ENCODE measurements at regions not wholly inside any gene's neighbourhood (a gene's known extent, or its start where the extent isn't known, plus 50 kb on each side); places are given as distances from the start of the nearest gene placed in this dataset.

DNA sequence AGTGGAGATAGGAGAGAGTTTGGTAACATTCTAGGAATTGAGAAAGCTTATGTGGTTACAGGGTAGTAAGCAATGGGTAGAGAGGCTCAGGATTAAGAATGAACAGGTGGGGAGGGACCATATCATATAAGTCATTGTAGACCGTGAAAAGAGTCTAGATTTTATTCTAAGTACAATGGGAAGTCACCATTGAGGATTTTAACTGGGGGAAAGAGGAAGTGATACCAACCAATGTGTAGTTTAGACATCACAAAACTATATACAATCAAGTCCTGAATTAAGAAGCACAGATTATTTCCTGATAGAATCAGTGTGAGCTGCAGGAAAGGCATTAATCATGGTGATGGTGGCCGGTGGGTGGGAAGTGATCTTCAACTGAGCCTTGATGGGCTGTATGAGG lies 178.3 kb upstream of the ZIC3 start:
- no peaks in the 10 kb centered on the region for H3K9me3 Mint-ChIP-seq
- H3K27me3 Mint-ChIP-seq: no peaks in the 10 kb centered on the region
- H3K27ac Mint-ChIP-seq: no peak overlapping the region
- no peak for DNase-seq (ENCODE audit: extremely low spot score, unreplicated experiment)
- TF ChIP-seq, protein P1, sequence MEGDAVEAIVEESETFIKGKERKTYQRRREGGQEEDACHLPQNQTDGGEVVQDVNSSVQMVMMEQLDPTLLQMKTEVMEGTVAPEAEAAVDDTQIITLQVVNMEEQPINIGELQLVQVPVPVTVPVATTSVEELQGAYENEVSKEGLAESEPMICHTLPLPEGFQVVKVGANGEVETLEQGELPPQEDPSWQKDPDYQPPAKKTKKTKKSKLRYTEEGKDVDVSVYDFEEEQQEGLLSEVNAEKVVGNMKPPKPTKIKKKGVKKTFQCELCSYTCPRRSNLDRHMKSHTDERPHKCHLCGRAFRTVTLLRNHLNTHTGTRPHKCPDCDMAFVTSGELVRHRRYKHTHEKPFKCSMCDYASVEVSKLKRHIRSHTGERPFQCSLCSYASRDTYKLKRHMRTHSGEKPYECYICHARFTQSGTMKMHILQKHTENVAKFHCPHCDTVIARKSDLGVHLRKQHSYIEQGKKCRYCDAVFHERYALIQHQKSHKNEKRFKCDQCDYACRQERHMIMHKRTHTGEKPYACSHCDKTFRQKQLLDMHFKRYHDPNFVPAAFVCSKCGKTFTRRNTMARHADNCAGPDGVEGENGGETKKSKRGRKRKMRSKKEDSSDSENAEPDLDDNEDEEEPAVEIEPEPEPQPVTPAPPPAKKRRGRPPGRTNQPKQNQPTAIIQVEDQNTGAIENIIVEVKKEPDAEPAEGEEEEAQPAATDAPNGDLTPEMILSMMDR (conservative IDR thresholded peaks at IDR 0.05): no peak
- no peak overlapping the region for H3K4me3 Mint-ChIP-seq
- no peaks in the 10 kb centered on the region for H3K36me3 Mint-ChIP-seq
- H3K4me1 Mint-ChIP-seq (ENCODE audit: unreplicated experiment): no peaks in the 10 kb centered on the region

DNA sequence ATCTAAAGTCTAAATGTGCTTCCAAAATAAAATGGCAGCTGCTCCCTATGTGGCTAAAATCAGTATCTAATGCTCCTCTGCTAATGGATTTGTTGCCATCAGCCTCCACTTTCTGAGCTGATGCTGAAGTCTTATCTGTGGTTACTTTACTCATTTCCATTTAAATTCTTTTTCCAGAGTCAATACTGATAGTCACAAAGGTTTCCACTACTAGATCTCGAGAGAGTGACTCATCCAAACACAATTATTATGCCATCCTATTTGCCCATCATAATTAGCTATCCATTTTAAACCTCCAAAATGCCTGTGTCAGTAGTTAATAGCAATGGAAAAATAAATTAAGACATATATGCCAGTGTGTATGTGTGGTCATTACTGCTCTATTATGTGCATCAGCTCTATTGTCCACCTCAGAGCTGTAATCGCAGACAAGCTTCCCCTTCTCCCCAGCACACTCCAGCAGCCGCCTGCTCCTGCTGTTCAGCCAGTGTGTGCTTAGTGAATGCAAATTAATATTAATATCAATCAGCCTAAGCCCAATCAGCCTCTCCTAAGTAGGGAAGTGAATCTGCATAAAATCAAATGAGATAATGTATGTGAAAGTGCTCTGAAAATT lies 199.8 kb upstream of the ZIC3 start:
- no peak for DNase-seq (ENCODE audit: extremely low spot score, unreplicated experiment)
- TF ChIP-seq, protein P1 (conservative IDR thresholded peaks at IDR 0.05): no peak
- no peaks in the 10 kb centered on the region for H3K36me3 Mint-ChIP-seq
- no peak overlapping the region for H3K27ac Mint-ChIP-seq
- H3K4me1 Mint-ChIP-seq (ENCODE audit: unreplicated experiment): no peaks in the 10 kb centered on the region
- no peak overlapping the region for H3K4me3 Mint-ChIP-seq
- no peaks in the 10 kb centered on the region for H3K9me3 Mint-ChIP-seq
- H3K27me3 Mint-ChIP-seq: peaks cover 5% of the 10 kb centered on the region

DNA sequence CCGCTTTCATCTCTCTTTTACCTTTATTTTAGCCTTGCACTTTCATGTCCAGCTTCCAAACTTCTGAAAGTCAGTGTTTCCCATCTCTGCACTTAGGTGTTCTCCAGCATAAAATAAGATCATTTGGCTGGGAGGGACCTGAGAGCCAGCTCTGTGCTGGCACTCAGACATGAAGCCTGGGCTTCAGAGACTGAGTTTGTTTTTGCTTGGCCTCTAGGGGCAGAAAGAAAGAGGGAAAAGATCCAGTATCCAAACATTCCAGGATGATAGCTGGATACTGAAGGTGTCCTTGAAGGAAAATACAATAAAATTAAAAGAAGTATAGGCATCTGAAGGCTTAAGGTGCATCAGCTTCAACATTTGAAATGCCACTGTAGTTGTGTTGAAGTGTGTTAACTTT lies 202.4 kb upstream of the ZIC3 start:
- Mint-ChIP-seq H3K27ac (no peak overlapping the region), H3K4me3 (no peak overlapping the region), H3K36me3 (no peaks in the 10 kb centered on the region), H3K4me1 (ENCODE audit: unreplicated experiment) (no peaks in the 10 kb centered on the region), H3K27me3 (peaks cover 5% of the 10 kb centered on the region), H3K9me3 (no peaks in the 10 kb centered on the region)
- TF ChIP-seq, protein P1 (conservative IDR thresholded peaks at IDR 0.05): no peak
- no peak for DNase-seq (ENCODE audit: extremely low spot score, unreplicated experiment)

DNA sequence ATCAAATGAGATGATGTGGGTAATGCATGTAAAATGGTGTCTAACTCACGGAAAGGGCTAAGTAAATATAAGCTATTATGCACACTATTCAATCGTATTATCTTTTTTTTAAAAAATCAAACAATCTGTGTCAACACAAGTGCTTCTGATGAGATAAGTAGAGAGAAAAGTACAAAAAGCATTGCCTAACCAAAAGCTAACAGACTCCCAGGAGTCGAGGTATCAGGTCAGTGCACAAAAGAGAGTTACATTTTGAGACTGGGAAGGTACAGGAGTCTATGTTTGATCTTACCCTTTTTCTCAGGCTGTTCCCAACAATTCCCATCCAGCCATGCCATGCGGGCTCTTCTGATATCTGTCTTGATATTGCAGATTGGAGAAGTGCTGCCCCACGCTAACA lies 203.3 kb upstream of the ZIC3 start:
- Mint-ChIP-seq H3K4me1 (ENCODE audit: unreplicated experiment) (no peaks in the 10 kb centered on the region), H3K9me3 (no peaks in the 10 kb centered on the region), H3K27me3 (peaks cover 5% of the 10 kb centered on the region), H3K36me3 (no peaks in the 10 kb centered on the region), H3K4me3 (no peak overlapping the region), H3K27ac (no peak overlapping the region)
- no peak for DNase-seq (ENCODE audit: extremely low spot score, unreplicated experiment)
- TF ChIP-seq, protein P1 (conservative IDR thresholded peaks at IDR 0.05): no peak

DNA sequence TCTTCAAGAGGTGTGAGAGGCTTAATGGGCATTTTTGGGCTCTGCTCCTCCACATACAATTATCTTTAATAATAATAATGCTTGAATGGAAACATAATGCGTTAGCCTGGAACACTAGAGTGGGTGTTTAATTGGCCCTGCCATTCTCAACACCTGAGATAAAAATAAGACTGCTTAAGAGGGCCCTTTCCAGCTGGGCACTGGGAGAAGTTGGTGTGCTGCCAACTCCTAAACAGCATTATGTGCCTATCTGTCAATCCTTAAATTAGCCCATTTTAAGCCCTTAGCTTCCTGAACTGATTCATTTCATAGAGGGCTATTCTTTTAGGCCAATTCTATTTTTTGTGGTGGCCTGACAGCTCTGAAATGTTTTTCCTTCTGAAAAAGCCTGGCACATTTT lies 211.1 kb upstream of the ZIC3 start:
- no peak overlapping the region for H3K4me3 Mint-ChIP-seq
- TF ChIP-seq, protein P1 (conservative IDR thresholded peaks at IDR 0.05): no peak
- no peaks in the 10 kb centered on the region for H3K9me3 Mint-ChIP-seq
- no peak overlapping the region for H3K27ac Mint-ChIP-seq
- H3K27me3 Mint-ChIP-seq: no peaks in the 10 kb centered on the region
- no peaks in the 10 kb centered on the region for H3K36me3 Mint-ChIP-seq
- DNase-seq (ENCODE audit: extremely low spot score, unreplicated experiment): no peak
- no peaks in the 10 kb centered on the region for H3K4me1 Mint-ChIP-seq (ENCODE audit: unreplicated experiment)

DNA sequence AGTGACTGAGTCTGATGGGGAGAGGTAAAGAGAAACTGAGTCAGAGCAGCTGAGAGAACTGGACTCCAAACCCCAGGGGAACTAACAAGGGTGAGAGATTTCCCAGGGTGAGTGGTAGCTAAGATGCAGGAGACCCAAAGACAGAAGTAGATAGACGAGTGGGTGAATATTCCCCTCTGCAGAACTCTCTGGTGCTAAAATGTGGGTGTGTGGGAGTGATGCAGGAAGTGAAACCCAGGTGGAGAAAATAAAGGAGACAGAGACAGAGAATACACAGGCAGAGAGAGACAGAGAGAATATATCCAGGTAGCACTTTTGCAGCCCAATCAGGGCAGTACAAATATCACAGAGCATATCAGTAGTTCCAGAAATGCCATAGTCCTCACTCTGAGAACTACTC lies 212.5 kb upstream of the ZIC3 start:
- DNase-seq (ENCODE audit: extremely low spot score, unreplicated experiment): no peak
- TF ChIP-seq, protein P1 (conservative IDR thresholded peaks at IDR 0.05): no peak
- Mint-ChIP-seq H3K4me1 (ENCODE audit: unreplicated experiment) (no peaks in the 10 kb centered on the region), H3K27me3 (no peaks in the 10 kb centered on the region), H3K9me3 (no peaks in the 10 kb centered on the region), H3K36me3 (no peaks in the 10 kb centered on the region), H3K4me3 (no peak overlapping the region), H3K27ac (no peak overlapping the region)

Measured in type B pancreatic cell (in vitro differentiated cells).